ENCODE measurements at regions not wholly inside any gene's neighbourhood (a gene's known extent, or its start where the extent isn't known, plus 50 kb on each side); places are given as distances from the start of the nearest gene placed in this dataset.

DNA sequence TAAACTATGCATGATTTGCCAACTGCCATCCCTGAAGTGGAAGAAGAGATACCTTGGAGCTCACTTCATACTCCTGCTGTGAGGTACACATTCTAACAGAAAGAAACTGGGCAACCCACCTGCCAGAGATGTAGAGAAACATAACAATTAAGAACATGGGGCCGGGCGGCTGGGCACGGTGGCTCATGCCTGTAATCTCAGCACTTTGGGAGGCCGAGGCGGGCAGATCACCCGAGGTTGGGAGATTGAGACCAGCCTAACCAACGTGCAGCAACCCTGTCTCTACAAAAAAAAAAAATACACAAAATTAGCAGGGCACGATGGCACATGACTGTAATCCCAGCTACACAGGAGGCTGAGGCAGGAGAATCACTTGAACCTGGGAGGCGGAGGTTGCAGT, 402.6 kb upstream of the ANKRD30A start:
- TF ChIP-seq, protein P1, sequence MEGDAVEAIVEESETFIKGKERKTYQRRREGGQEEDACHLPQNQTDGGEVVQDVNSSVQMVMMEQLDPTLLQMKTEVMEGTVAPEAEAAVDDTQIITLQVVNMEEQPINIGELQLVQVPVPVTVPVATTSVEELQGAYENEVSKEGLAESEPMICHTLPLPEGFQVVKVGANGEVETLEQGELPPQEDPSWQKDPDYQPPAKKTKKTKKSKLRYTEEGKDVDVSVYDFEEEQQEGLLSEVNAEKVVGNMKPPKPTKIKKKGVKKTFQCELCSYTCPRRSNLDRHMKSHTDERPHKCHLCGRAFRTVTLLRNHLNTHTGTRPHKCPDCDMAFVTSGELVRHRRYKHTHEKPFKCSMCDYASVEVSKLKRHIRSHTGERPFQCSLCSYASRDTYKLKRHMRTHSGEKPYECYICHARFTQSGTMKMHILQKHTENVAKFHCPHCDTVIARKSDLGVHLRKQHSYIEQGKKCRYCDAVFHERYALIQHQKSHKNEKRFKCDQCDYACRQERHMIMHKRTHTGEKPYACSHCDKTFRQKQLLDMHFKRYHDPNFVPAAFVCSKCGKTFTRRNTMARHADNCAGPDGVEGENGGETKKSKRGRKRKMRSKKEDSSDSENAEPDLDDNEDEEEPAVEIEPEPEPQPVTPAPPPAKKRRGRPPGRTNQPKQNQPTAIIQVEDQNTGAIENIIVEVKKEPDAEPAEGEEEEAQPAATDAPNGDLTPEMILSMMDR (IDR thresholded peaks at IDR 0.05; ENCODE audit: low read depth, low read length): no peak
- TF ChIP-seq POLR2A (IDR thresholded peaks at IDR 0.05; ENCODE audit: extremely low read depth, insufficient read length): no peak
- no peak for TF ChIP-seq MYC (IDR thresholded peaks at IDR 0.05; ENCODE audit: low read depth, low read length)
- TF ChIP-seq, protein P2, sequence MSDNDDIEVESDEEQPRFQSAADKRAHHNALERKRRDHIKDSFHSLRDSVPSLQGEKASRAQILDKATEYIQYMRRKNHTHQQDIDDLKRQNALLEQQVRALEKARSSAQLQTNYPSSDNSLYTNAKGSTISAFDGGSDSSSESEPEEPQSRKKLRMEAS (IDR thresholded peaks at IDR 0.05; ENCODE audit: low read depth, low read length): no peak
